Panc1 (cell line): ENCODE measurements at regions not wholly inside any gene's neighbourhood (a gene's known extent, or its start where the extent isn't known, plus 50 kb on each side); places are given as distances from the start of the nearest gene placed in this dataset.

Experiments
- ATAC-seq: fragments of 200-7000 bp; cut with Tn5 transposase; 2 replicates; pipeline ENCODE4 v1.9.1; 2020; ENCODE audit warnings: mild to moderate bottlenecking, moderate library complexity
- BruUV-seq: library from RNA; stranded (reverse); fragments of 400-500 nt; replicated peaks from 2 replicates; lab custom pipeline; 2021; lab: Mats Ljungman, UMichigan
- CTCF ChIA-PET: fragments of 300-600 bp; sonication (Branson Sonifier 250); formaldehyde crosslinking; loops from one replicate; lab custom pipeline; 2022; ENCODE audit warnings: antibody characterized with exemption; lab: Charles Lee
- POLR2A ChIA-PET: fragments of 300-600 bp; sonication (Branson Sonifier 250); formaldehyde crosslinking; loops from one replicate; lab custom pipeline; 2022; ENCODE audit warnings: antibody characterized with exemption; lab: Charles Lee
- DNase-seq: peaks from one replicate; pipeline ENCODE4 v3.0.0-alpha.2; 2010; ENCODE audit warnings: low read depth, low spot score
- H3K27ac ChIP-seq: 2 replicates; pipeline ENCODE4 v1.5.1; 2011; ENCODE audit warnings: mild to moderate bottlenecking, low read length, inconsistent platforms
- H3K27me3 ChIP-seq: fragments of 200-500 bp; sonication (Bioruptor generic); 2 replicates; pipeline ENCODE4 v1.6.0; 2014; ENCODE audit warnings: low read length, inconsistent platforms; ENCODE audit not compliant: control insufficient read depth, insufficient read depth
- H3K36me3 ChIP-seq: fragments of 200-500 bp; sonication (Bioruptor generic); 2 replicates; pipeline ENCODE4 v1.5.1; 2014; ENCODE audit warnings: inconsistent platforms, mild to moderate bottlenecking, low read length, moderate library complexity; ENCODE audit not compliant: control insufficient read depth, insufficient read depth
- H3K4me1 ChIP-seq: 2 replicates; pipeline ENCODE4 v1.5.1; 2011; ENCODE audit warnings: inconsistent platforms, mild to moderate bottlenecking, low read length, moderate library complexity; ENCODE audit not compliant: control insufficient read depth, insufficient read depth
- H3K4me3 ChIP-seq, 2 experiments: 2 replicates each; pipeline ENCODE4 v1.5.1; 2011 to 2012; ENCODE audit warnings: low read depth in 2 of 2, low read length in 2 of 2, mild to moderate bottlenecking in 2 of 2, inconsistent platforms in 1 of 2, moderate library complexity in 1 of 2
- H3K9me3 ChIP-seq: fragments of 200-500 bp; sonication (Bioruptor generic); 2 replicates; pipeline ENCODE4 v1.5.1; 2014; ENCODE audit warnings: low read depth, mild to moderate bottlenecking, inconsistent platforms, low read length, moderate library complexity; ENCODE audit not compliant: control insufficient read depth, insufficient read depth
- CTCF ChIP-seq: fragments of 450-650 bp; IDR thresholded peaks from 2 replicates; pipeline ENCODE4 v1.5.1; 2017; ENCODE audit warnings: mild to moderate bottlenecking
- POLR2AphosphoS5 ChIP-seq: IDR thresholded peaks from 2 replicates; pipeline ENCODE4 v1.6.1; 2012; ENCODE audit warnings: mild to moderate bottlenecking, low read depth, low read length, moderate library complexity
- SIN3A ChIP-seq: IDR thresholded peaks from 2 replicates; pipeline ENCODE4 v1.6.1; 2012; ENCODE audit warnings: low read depth, mild to moderate bottlenecking, low read length, moderate library complexity, borderline replicate concordance; ENCODE audit not compliant: insufficient read depth
- TCF7L2 ChIP-seq: IDR thresholded peaks from 2 replicates; pipeline ENCODE4 v1.6.1; 2011; ENCODE audit warnings: mild to moderate bottlenecking, low read depth, low read length, inconsistent platforms
- in situ Hi-C: cut with HindIII; loops from 2 replicates; pipeline ENCODE4 v1.10.0; 2016; ENCODE audit warnings: low sequenced_read_pairs, low pct_unique_long_range_greater_than_20kb
- intact Hi-C: fragments of 100-400 bp; cut with micrococcal nuclease; formaldehyde crosslinking; loops from one replicate; pipeline ENCODE4 v1.10.0; 2022; ENCODE audit not compliant: unreplicated experiment
- TF ChIP-seq, protein P1 (sequence below), 2 experiments: IDR thresholded peaks; 2 replicates each; pipeline ENCODE4 v1.6.1; 2011 to 2012; ENCODE audit warnings: low read depth in 2 of 2, control low read depth in 1 of 2, low read length in 1 of 2, mild to moderate bottlenecking in 1 of 2, moderate library complexity in 1 of 2; ENCODE audit not compliant: insufficient read depth in 1 of 2

DNA sequence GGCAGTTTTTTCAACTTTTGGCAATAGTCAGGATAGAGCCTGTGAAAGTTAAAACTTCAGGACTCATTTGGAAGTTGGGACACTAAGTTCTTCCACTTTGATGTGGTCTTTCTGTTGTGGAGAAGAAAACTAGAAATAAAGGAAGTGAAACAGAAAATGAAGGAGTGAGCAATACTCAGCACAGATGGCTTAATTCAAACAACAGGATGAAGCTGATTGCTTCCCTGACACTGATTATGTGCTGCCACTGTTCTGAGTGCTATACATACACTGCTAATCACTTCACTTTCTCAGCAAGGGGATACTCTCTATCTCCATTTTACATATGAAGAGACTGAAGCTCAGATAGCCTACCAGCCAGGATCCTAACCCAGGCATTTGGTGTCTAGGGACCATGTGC is 235.1 kb upstream of the CPEB2 start:
- POLR2A ChIA-PET = no interaction called here
- intact Hi-C loops (no loop called here), in situ Hi-C loops (no loop called here)
- TF ChIP-seq SIN3A (no peak), TCF7L2 (no peak), CTCF (no peak)
- no peak for DNase-seq
- BruUV-seq = no TSS peak
- Histone ChIP-seq H3K4me3 (no peak overlapping the region), H3K27ac (no peak overlapping the region), H3K27me3 (no peaks in the 10 kb centered on the region), H3K36me3 (no peaks in the 10 kb centered on the region), H3K9me3 (no peaks in the 10 kb centered on the region), H3K4me1 (no peaks in the 10 kb centered on the region)
- ATAC-seq = no peak
- CTCF ChIA-PET = no interaction called here

GRCh38 chr4:14768449-14768848 is 233.8 kb upstream of the CPEB2 start:
- Histone ChIP-seq H3K27me3 (no peaks in the 10 kb centered on the region), H3K4me3 (no peak overlapping the region), H3K36me3 (no peaks in the 10 kb centered on the region), H3K4me1 (no peaks in the 10 kb centered on the region), H3K9me3 (no peaks in the 10 kb centered on the region), H3K27ac (no peak overlapping the region)
- ATAC-seq (no peak), DNase-seq (no peak)
- CTCF ChIA-PET = no interaction called here
- intact Hi-C loops (no loop called here), in situ Hi-C loops (no loop called here)
- no TSS peak for BruUV-seq
- POLR2A ChIA-PET = no interaction called here
- TF ChIP-seq TCF7L2 = no peak
- TF ChIP-seq CTCF = no peak
- TF ChIP-seq SIN3A = no peak
- TF ChIP-seq POLR2AphosphoS5 = no peak
- TF ChIP-seq, protein P1, sequence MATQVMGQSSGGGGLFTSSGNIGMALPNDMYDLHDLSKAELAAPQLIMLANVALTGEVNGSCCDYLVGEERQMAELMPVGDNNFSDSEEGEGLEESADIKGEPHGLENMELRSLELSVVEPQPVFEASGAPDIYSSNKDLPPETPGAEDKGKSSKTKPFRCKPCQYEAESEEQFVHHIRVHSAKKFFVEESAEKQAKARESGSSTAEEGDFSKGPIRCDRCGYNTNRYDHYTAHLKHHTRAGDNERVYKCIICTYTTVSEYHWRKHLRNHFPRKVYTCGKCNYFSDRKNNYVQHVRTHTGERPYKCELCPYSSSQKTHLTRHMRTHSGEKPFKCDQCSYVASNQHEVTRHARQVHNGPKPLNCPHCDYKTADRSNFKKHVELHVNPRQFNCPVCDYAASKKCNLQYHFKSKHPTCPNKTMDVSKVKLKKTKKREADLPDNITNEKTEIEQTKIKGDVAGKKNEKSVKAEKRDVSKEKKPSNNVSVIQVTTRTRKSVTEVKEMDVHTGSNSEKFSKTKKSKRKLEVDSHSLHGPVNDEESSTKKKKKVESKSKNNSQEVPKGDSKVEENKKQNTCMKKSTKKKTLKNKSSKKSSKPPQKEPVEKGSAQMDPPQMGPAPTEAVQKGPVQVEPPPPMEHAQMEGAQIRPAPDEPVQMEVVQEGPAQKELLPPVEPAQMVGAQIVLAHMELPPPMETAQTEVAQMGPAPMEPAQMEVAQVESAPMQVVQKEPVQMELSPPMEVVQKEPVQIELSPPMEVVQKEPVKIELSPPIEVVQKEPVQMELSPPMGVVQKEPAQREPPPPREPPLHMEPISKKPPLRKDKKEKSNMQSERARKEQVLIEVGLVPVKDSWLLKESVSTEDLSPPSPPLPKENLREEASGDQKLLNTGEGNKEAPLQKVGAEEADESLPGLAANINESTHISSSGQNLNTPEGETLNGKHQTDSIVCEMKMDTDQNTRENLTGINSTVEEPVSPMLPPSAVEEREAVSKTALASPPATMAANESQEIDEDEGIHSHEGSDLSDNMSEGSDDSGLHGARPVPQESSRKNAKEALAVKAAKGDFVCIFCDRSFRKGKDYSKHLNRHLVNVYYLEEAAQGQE (IDR thresholded peaks at IDR 0.05; ENCODE audit: insufficient read depth in 1 of 2, low read depth in 2 of 2, low read length in 1 of 2) = no peak
